Esophagus muscularis mucosa (tissue), 4 donors: ENCODE measurements at regions not wholly inside any gene's neighbourhood (a gene's known extent, or its start where the extent isn't known, plus 50 kb on each side); places are given as distances from the start of the nearest gene placed in this dataset.

ENCODE experiments used
- DNase-seq: peaks from one replicate; pipeline ENCODE4 v3.0.0-alpha.2; 2017; ENCODE audit errors: extremely low spot score
- H3K27ac ChIP-seq, 4 donors: fragments of 200-600 bp; sonication (generic); replicated peaks in 1 of 4; 1 replicate in 3 of 4; 2 replicates in 1 of 4; pipeline ENCODE4 v1.5.1; 2016 to 2019; ENCODE audit warnings: mild to moderate bottlenecking in 1 of 4
- H3K27me3 ChIP-seq, 4 donors: fragments of 200-600 bp; sonication (generic); one replicate each; pipeline versions ENCODE4 v1.5.1 to v1.6.0; 2016 to 2019
- H3K36me3 ChIP-seq, 4 donors: fragments of 200-600 bp; sonication (generic); one replicate each; pipeline ENCODE4 v1.5.1; 2016 to 2019
- H3K4me1 ChIP-seq, 4 donors: fragments of 200-600 bp; sonication (generic); one replicate each; pipeline ENCODE4 v1.5.1; 2016 to 2019
- H3K4me3 ChIP-seq, 4 donors: fragments of 200-600 bp; sonication (generic); 1 replicate in 2 of 4; 2 replicates in 2 of 4; pipeline ENCODE4 v1.5.1; 2016 to 2019; ENCODE audit warnings: mild to moderate bottlenecking in 4 of 4, moderate library complexity in 1 of 4
- H3K9me3 ChIP-seq, 4 donors: fragments of 200-600 bp; sonication (generic); 1 replicate in 3 of 4; 2 replicates in 1 of 4; pipeline ENCODE4 v1.5.1; 2016 to 2019
- EP300 ChIP-seq: sonication (generic); formaldehyde crosslinking; IDR thresholded peaks from one replicate; pipeline ENCODE4 v1.6.1; 2017; ENCODE audit warnings: antibody characterized with exemption
- POLR2A ChIP-seq: fragments of 450-650 bp; IDR thresholded peaks from one replicate; pipeline ENCODE4 v1.6.1; 2017; ENCODE audit warnings: antibody characterized with exemption, moderate library complexity, mild to moderate bottlenecking, low read depth
- POLR2AphosphoS5 ChIP-seq, 2 donors: sonication (generic); formaldehyde crosslinking; IDR thresholded peaks; one replicate each; pipeline ENCODE4 v1.6.1; 2017; ENCODE audit warnings: antibody characterized with exemption in 2 of 2
- WGBS: methylation state at CpG from one replicate; pipeline ENCODE4 v1.1.5; 2018; 5-methylcytosine and 5-hydroxymethylcytosine counted together
- intact Hi-C: fragments of 100-400 bp; cut with DNase I; formaldehyde crosslinking; loops from one replicate; pipeline ENCODE4 v1.15.1; 2023
- TF ChIP-seq, protein P1 (sequence below), 3 experiments: fragments of 200-600 bp in 2 of 3; fragments of 450-650 bp in 1 of 3; sonication (generic) in 2 of 3; IDR thresholded peaks; one replicate each; pipeline ENCODE4 v1.5.1; 2017 to 2019; ENCODE audit warnings: antibody characterized with exemption in 3 of 3, mild to moderate bottlenecking in 2 of 3, moderate library complexity in 1 of 3

DNA sequence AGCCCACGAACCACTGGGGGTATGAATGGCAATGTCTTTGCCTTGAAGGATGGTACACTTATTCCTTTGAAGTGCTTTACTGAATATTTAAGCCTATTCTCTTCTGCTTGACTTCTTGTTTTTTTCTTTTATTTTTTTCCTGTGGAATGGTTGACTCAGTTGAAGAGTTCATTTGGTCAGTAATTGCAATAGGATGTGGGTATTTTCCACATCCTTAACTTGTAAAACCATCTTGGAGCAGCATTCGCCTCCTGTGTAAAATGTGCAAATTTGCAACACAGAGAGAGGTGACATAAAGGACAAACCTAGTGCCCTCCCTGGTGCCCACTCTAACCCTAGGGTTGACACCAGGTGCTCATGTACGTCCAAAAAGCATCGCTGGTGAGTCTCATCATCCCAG, 347.0 kb downstream of the GATA3 start:
- DNase-seq, result no peak
- Histone ChIP-seq H3K27me3 (peaks cover 0 to 7% (median 0%) of the 10 kb centered on the region in 4 donors), H3K4me3 (no peak overlapping the region), H3K9me3 (no peaks in the 10 kb centered on the region), H3K36me3 (no peaks in the 10 kb centered on the region), H3K27ac (no peak overlapping the region), H3K4me1 (no peaks in the 10 kb centered on the region)
- intact Hi-C loops, result no loop called here
- TF ChIP-seq EP300, result no peak
- TF ChIP-seq, protein P1, sequence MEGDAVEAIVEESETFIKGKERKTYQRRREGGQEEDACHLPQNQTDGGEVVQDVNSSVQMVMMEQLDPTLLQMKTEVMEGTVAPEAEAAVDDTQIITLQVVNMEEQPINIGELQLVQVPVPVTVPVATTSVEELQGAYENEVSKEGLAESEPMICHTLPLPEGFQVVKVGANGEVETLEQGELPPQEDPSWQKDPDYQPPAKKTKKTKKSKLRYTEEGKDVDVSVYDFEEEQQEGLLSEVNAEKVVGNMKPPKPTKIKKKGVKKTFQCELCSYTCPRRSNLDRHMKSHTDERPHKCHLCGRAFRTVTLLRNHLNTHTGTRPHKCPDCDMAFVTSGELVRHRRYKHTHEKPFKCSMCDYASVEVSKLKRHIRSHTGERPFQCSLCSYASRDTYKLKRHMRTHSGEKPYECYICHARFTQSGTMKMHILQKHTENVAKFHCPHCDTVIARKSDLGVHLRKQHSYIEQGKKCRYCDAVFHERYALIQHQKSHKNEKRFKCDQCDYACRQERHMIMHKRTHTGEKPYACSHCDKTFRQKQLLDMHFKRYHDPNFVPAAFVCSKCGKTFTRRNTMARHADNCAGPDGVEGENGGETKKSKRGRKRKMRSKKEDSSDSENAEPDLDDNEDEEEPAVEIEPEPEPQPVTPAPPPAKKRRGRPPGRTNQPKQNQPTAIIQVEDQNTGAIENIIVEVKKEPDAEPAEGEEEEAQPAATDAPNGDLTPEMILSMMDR (IDR thresholded peaks at IDR 0.05), result no peak
- no peak for TF ChIP-seq POLR2A
- TF ChIP-seq POLR2AphosphoS5 (IDR thresholded peaks at IDR 0.05), result no peak
- 82% methylated on average over 4 of the region's 4 CpGs for WGBS

GRCh38 chr10:8402576-8402975, 348.1 kb downstream of the GATA3 start:
- Histone ChIP-seq H3K9me3 (no peaks in the 10 kb centered on the region), H3K4me1 (no peaks in the 10 kb centered on the region), H3K36me3 (no peaks in the 10 kb centered on the region), H3K27ac (no peak overlapping the region), H3K4me3 (no peak overlapping the region), H3K27me3 (peaks cover 0 to 7% (median 0%) of the 10 kb centered on the region in 4 donors)
- intact Hi-C loops, result no loop called here
- no peak for DNase-seq
- WGBS, result 45% methylated on average over 4 of the region's 4 CpGs
- TF ChIP-seq EP300, result no peak
- TF ChIP-seq, protein P1 (IDR thresholded peaks at IDR 0.05), result no peak

DNA sequence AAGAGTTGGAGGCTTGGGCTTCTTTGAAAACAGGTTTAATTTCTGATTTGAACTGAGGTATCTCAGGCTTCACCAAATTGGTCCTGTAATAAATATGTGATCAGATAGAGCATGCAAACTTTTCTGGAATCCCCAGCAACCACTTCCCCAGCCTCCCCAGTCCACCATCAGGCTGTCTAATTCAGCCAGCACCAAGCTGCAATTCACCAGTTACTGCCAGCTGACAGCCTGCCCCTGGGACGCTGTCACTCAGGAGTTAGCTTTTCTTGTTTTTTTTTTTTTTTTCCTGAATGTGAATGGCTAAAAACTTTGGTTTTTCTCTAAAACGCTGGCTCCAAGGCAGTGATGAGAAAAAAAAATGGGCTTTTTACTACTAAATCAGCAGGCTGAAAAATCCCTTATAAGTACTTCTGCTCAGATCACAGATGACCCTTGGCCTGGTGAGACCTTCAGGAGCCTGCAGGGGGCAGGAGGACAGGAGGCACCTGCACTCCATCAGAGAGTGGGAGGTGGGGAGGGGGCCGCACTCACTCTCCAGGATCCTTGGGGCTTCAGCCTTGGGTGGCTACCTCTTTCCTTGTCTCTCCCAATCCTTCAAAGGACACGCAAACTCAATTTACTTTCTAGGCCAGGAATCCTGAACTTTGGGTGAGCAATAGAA, 349.4 kb downstream of the GATA3 start:
- H3K4me1 ChIP-seq, result no peaks in the 10 kb centered on the region
- TF ChIP-seq, protein P1 (IDR thresholded peaks at IDR 0.05), result no peak
- no peak for TF ChIP-seq POLR2AphosphoS5 (IDR thresholded peaks at IDR 0.05)
- no peak for TF ChIP-seq EP300
- TF ChIP-seq POLR2A, result no peak
- H3K27ac ChIP-seq, result no peak overlapping the region
- peaks cover 0 to 7% (median 0%) of the 10 kb centered on the region in 4 donors for H3K27me3 ChIP-seq
- WGBS, result 65% methylated on average over 4 of the region's 4 CpGs
- no peak overlapping the region for H3K4me3 ChIP-seq
- intact Hi-C loops, result no loop called here
- H3K36me3 ChIP-seq, result no peaks in the 10 kb centered on the region
- no peaks in the 10 kb centered on the region for H3K9me3 ChIP-seq
- DNase-seq, result no peak

GRCh38 chr10:8404721-8405120, 350.2 kb downstream of the GATA3 start:
- intact Hi-C loops, result no loop called here
- H3K9me3 ChIP-seq, result no peaks in the 10 kb centered on the region
- H3K4me1 ChIP-seq, result no peaks in the 10 kb centered on the region
- no peak overlapping the region for H3K27ac ChIP-seq
- TF ChIP-seq POLR2AphosphoS5 (IDR thresholded peaks at IDR 0.05) (no peak), EP300 (no peak), POLR2A (no peak)
- TF ChIP-seq, protein P1 (IDR thresholded peaks at IDR 0.05), result no peak
- H3K27me3 ChIP-seq, result peaks cover 0 to 7% (median 0%) of the 10 kb centered on the region in 4 donors
- 45% methylated on average over 1 of the region's 1 CpG for WGBS
- no peak for DNase-seq
- no peak overlapping the region for H3K4me3 ChIP-seq
- H3K36me3 ChIP-seq, result no peaks in the 10 kb centered on the region

DNA sequence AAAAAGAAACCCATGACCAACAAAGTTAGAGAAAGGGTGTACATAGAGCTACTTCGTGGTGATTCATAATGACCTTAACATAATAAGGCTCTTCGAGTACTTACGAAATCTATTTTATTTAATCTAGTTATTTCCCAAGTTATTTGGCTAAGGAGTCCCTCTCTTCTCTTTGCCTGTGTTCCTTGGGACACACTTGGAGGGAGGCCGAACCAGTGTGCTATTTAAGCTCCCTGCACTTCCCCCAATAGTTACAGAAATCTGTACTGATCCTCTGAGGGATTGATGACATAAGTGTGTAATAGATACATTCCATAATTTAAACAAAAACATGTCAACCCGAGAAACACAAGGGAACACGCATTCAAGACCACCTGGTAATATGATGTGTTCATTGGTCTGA, 351.1 kb downstream of the GATA3 start:
- Histone ChIP-seq H3K36me3 (no peaks in the 10 kb centered on the region), H3K4me3 (no peak overlapping the region), H3K27me3 (peaks cover 0 to 3% (median 0%) of the 10 kb centered on the region in 4 donors), H3K27ac (no peak overlapping the region), H3K9me3 (no peaks in the 10 kb centered on the region), H3K4me1 (no peaks in the 10 kb centered on the region)
- intact Hi-C loops, result no loop called here
- DNase-seq, result peak; percentile 7
- 59% methylated on average over 6 of the region's 6 CpGs for WGBS
- TF ChIP-seq POLR2AphosphoS5 (IDR thresholded peaks at IDR 0.05), result no peak
- no peak for TF ChIP-seq POLR2A
- TF ChIP-seq, protein P1 (IDR thresholded peaks at IDR 0.05), result no peak
- TF ChIP-seq EP300, result no peak
